ENCODE measurements at regions not wholly inside any gene's neighbourhood (a gene's known extent, or its start where the extent isn't known, plus 50 kb on each side); places are given as distances from the start of the nearest gene placed in this dataset.
"Not testable (repeated sequence)": the region's sequence is repeated elsewhere in the genome, so short reads cannot be mapped to it uniquely, and the experiment has no call there.

- no peak for DNase-seq
Observed at GRCh38 chr15:91622711-91623342, 230.7 kb upstream of the SLCO3A1 start.

GRCh38 chr15:91624353-91624968, 229.0 kb upstream of the SLCO3A1 start:
- DNase-seq: no peak

GRCh38 chr15:91625506-91625905, 228.0 kb upstream of the SLCO3A1 start:
- DNase-seq: no peak

- peak; percentile 88 for DNase-seq
Observed at GRCh38 chr15:91627473-91628278, 225.8 kb upstream of the SLCO3A1 start.

GRCh38 chr15:91630090-91630489, 223.4 kb upstream of the SLCO3A1 start:
- DNase-seq: no peak

GRCh38 chr15:91632176-91632575, 221.3 kb upstream of the SLCO3A1 start:
- DNase-seq: no peak

- DNase-seq: peak; percentile 19
Observed at GRCh38 chr15:91632981-91633380, 220.5 kb upstream of the SLCO3A1 start.

GRCh38 chr15:91634179-91634578, 219.3 kb upstream of the SLCO3A1 start:
- DNase-seq: no peak

GRCh38 chr15:91635080-91635479, 218.4 kb upstream of the SLCO3A1 start:
- DNase-seq: no peak

GRCh38 chr15:91635641-91636040, 217.9 kb upstream of the SLCO3A1 start:
- DNase-seq: no peak

- no peak for DNase-seq
Observed at GRCh38 chr15:91649016-91649415, 204.5 kb upstream of the SLCO3A1 start.

GRCh38 chr15:91649831-91650321, 203.6 kb upstream of the SLCO3A1 start:
- DNase-seq: no peak

GRCh38 chr15:91651251-91651650, 202.3 kb upstream of the SLCO3A1 start:
- no peak for DNase-seq

GRCh38 chr15:91652610-91653207, 200.8 kb upstream of the SLCO3A1 start:
- DNase-seq: no peak

- not testable (repeated sequence) for DNase-seq
Observed at GRCh38 chr15:91655563-91656290, 197.8 kb upstream of the SLCO3A1 start.

- no peak for DNase-seq
Observed at GRCh38 chr15:91660174-91660649, 193.3 kb upstream of the SLCO3A1 start.

- DNase-seq: no peak
Observed at GRCh38 chr15:91664224-91664836, 189.2 kb upstream of the SLCO3A1 start.

GRCh38 chr15:91665212-91665611, 188.3 kb upstream of the SLCO3A1 start:
- no peak for DNase-seq

- no peak for DNase-seq
Observed at GRCh38 chr15:91668370-91668769, 185.1 kb upstream of the SLCO3A1 start.

- DNase-seq: no peak
Observed at GRCh38 chr15:91670108-91670507, 183.4 kb upstream of the SLCO3A1 start.

- DNase-seq: no peak
Observed at GRCh38 chr15:91678003-91678402, 175.5 kb upstream of the SLCO3A1 start.

- DNase-seq: no peak
Observed at GRCh38 chr15:91679447-91679846, 174.1 kb upstream of the SLCO3A1 start.
